HG02571 (cell line): ENCODE measurements at regions not wholly inside any gene's neighbourhood (a gene's known extent, or its start where the extent isn't known, plus 50 kb on each side); places are given as distances from the start of the nearest gene placed in this dataset.

Source experiments
- ATAC-seq: cut with Tn5 transposase; IDR thresholded peaks from one replicate; pipeline ENCODE4 v1.9.1; 2021; ENCODE audit warnings: mild to moderate bottlenecking, moderate library complexity; ENCODE audit not compliant: unreplicated experiment

DNA sequence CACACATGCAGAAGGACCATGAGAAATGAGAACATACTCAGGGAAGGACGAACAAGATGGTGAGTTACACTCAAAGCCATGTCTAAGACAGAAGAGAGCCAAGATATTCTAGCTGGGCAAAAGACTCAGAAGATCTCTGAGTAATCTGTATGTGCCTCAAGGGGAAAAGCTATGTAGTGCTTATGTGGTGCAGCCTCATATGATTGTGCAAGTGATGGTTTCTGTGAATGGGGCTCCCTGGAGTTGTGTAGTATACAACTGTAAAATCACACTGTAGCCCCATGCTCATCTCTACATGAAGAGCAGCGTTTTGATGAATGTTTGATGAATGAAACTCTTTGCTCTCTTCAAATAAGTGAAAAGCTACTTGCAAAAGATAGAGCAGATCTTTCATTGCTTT lies 57.5 kb downstream of the OSR1 start:
- ATAC-seq: no peak

DNA sequence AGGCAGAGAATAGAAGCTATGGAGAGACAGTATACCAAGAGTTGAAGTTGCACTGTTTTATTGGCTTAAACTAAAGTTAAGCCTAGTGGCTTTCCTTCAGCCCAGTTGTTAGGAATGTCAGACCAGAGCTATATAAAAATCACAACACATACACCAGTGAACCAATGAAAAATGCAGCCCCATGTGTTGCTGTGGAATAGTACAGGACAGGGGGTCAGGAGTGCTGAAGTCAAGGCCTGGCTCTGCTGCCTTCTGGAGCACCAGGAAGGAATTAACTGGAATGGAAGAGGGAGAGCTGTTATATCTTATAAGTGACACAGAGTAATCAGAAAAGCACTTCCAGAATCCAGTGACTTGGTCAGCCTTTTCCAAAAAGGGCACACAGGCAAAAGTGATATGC lies 58.9 kb downstream of the OSR1 start:
- ATAC-seq: no peak

DNA sequence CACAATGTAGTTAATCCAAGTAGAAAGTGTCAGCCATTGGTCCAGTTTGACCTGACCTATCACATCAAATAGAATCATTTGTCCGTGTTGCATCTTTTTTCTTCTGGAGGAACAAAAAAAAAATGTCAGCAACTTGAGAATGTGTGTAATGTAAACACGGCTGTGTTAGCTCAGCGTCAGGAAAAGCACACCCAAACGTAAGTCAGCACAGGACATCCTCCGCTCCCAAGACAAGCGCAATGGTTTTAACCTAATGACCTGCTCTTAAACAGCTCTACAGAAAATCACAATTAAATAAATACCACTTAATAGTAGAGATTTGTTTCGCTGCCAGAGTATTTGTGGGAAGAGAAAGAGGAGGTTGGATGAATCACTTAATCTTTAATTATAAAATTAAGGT lies 59.4 kb downstream of the OSR1 start:
- no peak for ATAC-seq

DNA sequence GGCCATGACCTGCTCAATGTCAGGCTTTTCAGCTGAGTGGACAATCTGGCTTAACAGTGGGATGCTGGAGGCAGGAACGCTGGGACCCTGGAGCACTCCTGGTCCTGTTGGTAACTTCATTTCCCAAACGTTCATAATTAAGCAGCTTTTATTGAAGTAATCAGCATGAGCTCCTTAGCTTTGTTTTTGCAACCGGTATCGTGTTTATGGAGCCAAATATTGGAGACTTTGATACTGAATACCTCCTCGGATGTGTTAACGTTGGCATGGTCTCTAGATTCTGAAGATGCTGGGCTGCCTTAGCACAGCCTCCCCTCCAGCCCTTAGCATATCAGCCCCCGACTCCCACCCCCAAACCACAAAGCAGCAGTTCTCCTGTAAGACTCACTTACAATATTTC lies 60.7 kb downstream of the OSR1 start:
- ATAC-seq: no peak

DNA sequence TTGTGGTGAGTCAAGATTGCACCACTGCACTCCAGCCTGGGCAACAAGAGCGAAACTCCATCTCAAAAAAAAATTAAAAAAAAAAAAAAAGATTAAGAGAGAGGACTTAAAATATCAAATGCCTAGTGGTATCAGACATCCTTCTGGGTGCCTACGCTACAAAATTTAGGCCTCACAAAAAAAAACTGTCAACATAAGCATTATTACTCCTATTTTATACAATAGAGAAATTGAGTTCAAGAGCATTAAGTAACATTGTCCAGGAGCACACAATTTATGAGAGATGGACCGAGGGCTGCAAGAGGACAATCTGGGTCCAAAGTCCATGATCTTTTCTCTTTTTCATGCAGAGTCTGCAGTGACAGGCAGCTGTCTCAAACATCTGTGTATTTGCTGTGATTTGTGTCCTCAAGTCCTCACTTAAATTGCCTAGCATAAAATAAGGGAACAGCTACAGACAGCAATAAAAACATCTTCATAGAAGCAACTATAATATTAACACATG lies 62.4 kb downstream of the OSR1 start:
- ATAC-seq: no peak

DNA sequence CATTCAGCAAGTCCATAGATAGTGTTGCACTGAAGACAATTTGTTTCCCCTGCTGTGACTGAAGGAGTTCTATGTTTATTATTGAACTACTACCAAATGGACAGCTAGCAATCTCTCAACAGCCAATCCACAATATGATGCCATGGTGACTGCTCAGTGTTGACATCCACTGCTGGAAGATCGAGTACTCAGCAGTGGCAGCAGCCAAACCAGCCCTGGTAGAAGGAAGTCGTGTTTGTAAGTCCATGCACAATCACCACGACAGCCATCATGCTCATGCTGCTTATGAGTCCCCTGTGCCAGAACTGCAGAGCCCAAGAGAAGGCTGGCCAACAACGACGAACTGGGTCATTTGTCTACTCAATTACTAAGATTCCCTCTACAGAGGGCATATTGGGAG lies 66.4 kb downstream of the OSR1 start:
- ATAC-seq: no peak

DNA sequence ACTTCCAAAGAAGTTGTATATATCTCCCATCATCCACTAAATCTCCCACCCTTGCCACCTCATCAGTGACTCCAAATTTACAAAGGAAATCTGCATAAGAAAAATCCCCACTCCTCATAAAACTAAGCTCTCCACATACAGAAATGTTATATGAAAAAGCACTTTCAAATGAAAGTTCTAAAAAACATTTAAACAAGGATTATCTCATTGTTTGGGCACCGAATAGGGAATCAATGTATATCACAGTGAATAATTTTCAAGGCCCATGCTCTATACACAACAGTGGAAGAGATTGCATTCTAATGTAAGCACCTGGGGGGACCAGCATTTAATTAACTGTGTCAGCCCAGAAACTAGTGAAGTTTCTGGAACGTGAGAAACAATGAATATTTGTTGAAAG lies 70.1 kb downstream of the OSR1 start:
- no peak for ATAC-seq

DNA sequence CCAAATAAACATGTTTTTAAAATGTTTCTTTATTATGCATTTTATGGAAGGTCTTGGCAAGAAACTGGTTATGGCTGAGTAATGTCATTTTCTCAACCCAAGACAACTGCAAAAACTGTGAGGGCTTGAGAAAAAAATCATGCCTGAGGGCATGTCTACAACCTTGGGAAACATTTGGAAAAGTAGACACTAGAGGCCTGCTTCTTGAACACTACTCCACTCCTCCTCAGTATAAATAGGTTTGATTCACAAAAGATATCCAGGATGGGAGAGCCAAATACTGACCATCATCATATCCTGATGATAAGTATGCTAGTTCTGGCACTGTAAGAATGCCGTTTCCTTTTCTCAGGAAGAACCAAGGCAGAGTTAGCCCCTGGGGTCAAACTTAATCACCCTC lies 71.1 kb downstream of the OSR1 start:
- ATAC-seq: no peak

DNA sequence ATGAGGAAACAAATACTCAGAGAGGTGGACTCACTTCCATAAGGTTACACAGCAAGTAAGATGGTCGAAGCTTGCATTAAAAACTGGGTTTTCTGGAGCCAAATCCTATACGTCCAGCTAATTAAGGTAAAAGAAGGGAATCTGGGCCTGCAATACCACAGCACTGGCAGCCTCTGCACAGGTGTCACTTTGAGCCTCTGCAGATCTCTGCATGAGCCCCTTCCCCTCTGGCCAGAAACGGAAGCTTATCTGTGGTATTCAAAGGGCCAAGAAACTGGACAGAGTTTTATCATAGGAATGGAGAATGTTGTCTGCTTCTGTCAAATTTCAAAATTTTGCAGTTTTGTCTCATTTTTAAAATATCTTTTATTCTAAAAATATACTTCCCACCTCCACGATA lies 76.1 kb downstream of the OSR1 start:
- ATAC-seq: no peak

DNA sequence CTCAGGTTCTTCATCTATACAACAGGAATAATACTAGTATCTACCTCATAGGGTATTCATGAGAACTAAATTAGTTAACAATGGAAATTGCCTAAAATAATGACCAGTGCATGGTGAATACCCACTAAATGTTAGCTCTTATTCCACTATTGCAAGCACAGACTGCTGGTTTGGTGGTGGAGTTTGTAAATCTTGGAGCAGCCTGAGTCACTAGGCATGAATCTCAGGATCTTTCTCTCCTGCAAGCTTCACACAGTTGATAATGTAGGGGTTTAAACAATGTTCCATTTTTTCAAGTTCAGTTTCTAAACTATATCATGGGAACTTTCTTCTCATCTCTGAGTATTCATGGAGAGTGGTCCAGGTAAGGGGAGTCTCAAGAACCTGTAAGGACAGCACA lies 84.0 kb downstream of the OSR1 start:
- ATAC-seq: no peak

DNA sequence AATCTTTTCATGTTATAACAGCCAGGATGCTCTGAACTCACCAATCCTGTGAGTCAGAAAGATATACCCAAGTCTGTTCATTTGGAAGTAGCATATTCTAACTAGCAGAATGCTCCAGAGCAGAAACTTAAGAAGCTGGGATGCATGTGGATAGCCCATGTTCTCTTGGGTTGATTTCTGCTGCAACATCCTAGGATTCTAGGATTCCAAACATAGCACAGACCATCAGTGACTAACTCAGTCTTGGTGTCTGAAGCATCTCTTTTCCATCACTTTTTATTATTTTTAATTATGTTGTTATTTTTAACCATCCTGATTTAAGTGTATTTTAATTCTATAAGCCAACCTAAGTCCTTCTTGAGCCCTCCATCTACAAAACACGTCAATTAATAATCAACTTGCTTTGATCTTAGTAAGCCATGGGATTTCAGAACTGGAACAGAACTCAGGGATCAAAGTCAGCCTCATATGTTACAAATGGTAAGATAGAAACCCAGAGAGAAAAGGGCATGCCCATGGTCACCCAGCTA lies 85.4 kb downstream of the OSR1 start:
- ATAC-seq: no peak

DNA sequence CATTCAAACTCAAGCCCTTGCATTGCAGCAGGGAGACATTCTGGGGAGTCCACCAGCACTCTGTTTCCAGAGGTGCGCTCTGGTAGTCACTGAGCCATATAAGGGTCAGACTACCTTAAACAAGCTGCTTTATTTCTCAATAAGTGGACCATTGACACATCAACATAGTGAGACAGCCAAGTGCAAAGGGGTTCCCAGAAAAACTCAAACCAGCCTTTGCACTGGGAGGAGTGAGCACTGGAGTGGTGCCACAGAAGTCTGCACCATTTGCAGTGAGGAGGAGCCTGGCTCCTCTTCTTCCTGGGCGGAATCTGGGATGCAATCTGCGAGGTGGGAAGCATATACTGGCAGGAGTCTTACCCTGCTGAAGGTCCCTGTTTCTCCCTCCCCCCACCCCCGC lies 86.4 kb downstream of the OSR1 start:
- ATAC-seq: no peak

DNA sequence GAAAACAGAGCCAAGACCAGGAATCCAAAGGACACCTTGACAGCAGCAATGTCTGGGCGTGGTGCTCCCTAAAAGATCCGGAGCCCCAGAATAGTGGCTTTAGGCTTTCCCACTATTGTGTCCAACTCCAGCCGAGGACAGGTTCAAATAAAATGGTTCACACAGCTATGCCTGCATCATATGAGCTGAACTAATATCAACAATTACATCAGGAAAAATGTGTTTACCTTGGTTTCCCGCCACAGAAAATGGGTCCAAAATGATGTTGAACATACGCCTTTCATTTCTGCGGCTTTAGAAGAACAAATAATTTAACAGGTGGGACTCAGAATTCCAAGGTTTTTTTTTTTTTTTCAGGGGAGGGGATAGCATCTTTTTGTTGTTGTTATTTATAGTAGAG lies 93.6 kb downstream of the OSR1 start:
- no peak for ATAC-seq

DNA sequence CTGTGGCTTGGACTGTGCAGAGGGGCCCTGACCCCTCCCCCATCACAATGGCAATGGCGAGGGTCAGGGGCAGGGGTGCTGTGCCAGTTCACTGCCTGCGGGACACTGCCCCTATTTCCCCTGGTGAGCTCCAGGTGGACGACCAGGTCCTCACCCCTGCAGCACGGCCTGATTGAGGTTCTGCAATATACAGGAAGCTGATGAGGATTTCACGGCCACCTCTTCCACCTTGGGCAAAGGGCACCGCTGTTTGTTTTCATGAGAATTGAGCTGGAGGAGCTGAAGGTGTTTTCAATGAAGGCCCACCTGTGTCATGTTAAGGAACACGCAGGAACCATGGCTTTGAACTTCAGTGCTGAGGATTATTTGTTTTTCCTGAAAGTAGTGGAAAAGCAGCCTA lies 96.3 kb downstream of the OSR1 start:
- ATAC-seq: no peak

DNA sequence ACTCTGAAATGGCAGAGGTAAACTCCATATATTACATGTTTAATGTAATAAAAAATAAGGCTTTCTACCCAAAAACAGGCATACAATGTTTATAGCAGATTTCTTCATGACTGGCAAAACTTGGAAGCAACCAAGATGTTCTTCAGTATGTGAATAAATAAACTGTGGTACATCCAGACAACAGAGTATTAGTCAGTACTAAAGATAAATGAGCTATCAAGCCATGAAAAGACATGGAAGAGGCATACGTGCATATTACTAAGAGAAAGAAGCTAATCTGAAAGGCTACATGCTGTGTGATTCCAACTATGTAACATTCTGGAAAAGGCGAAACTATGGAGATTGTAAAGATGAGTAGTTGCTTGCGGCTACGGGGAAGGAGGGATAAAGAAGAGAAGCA lies 97.4 kb downstream of the OSR1 start:
- ATAC-seq: no peak

DNA sequence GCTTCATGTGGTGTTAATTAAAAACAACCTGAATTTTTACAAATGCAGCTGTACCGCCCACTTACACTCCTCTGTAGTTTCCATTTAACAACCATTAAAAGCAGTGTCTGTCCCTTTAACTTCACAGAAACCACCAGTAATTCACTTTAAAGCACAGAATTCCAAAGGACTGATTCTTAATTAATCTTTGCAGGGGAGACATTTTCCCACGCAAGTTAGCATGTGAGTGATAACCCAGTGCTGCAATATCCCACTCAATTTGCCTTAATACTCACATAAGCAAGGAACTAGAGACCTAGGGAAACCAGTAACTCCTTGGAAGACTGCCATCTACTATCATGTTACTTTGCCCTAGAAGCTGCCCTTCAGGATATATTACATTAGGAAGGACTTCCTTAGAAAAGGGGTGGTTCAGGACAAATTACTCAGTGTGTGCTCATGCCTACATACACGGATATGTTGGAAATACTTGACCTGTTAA lies 102.3 kb downstream of the OSR1 start:
- no peak for ATAC-seq

DNA sequence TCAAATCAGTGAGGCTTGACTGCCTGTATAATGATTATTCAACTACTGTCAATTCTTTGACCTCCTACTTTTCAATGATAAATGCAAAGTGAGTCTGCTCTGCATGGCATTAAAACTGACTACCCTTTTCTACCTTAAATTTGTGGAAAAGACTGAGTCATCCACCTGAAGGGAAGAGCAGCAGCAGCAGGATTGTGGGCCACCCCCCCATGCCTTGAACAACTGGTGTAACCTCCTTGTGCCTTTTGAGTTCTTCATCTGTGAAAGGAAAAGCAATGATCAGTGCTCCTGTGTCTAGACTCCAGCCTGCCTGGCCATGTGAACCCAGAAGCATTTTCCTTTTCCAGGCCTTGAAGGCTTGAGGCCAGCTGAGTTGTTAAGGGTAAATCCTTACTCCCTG lies 102.9 kb downstream of the OSR1 start:
- no peak for ATAC-seq

DNA sequence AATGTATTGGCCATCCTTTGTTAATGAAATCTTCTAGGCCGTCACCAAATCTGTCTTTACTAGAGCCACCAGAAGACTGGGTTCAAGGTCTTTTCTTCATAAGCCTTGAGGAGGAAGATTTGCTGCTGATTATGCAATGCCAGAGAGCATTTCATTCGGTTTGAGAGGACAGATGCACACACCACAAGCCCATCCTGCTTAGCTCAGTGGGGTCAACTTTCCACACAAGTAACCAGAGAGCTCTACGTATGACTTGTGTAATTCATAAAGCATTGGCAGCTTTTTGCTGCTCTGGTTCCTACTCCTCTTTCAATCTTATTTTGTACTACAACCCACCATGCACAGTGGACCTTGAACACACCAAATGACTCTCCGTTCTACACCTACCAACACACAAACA lies 106.9 kb downstream of the OSR1 start:
- no peak for ATAC-seq

DNA sequence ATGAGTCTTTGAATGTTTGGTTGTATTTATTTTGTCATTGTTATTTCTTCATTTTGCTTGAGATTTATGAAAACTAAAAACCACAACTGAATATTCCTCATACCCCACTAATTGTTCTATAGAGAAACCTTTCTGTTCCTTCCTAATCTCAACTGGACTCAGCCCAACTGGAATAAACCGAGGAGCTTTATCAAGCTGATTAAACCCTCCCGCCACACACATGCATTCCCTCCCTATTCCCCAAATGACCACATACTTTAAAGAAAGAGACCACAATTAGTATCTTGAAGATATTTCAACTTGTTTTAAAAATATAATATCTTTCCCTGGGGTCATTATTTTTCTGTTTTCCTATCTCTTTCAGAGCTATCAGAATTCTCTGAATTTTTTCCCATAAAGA lies 107.5 kb downstream of the OSR1 start:
- ATAC-seq: no peak

DNA sequence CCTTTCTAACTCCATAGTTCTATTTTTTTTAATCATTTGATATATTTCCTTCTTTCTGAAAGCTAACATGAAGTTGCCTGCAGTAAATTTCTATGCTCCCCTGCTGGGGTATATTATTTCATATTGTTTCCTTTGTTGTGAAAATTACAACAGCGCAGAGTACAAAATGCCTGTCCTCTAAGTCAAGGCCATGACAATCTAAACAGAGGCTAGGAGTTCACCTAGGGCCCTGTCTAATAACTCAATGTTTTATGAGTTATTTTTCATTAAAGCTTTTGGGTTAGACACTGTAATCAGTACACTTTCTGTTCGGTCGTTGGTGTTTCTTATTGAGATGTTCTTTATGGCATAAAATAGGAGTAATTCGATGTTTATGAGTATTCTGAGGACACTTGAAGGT lies 111.2 kb downstream of the OSR1 start:
- ATAC-seq: no peak

DNA sequence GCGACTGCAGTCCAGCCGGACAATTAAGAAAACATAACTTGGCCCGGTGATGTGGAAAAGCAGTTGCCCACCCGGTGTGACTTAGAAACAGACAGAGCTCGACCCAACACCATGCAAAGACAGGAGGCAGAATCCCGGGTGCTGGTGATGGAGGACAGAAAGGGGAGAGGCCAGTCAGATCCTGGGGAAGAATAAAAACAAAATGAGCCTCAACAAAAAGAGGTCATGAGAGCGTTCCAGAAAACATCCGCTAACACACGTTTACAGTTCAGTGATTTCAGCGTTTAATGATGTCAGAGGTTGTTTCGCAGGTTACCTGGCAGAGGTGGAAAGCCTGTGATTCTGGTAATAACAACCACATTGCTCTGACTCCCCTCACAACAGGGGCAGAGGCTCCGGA lies 111.9 kb downstream of the OSR1 start:
- no peak for ATAC-seq

DNA sequence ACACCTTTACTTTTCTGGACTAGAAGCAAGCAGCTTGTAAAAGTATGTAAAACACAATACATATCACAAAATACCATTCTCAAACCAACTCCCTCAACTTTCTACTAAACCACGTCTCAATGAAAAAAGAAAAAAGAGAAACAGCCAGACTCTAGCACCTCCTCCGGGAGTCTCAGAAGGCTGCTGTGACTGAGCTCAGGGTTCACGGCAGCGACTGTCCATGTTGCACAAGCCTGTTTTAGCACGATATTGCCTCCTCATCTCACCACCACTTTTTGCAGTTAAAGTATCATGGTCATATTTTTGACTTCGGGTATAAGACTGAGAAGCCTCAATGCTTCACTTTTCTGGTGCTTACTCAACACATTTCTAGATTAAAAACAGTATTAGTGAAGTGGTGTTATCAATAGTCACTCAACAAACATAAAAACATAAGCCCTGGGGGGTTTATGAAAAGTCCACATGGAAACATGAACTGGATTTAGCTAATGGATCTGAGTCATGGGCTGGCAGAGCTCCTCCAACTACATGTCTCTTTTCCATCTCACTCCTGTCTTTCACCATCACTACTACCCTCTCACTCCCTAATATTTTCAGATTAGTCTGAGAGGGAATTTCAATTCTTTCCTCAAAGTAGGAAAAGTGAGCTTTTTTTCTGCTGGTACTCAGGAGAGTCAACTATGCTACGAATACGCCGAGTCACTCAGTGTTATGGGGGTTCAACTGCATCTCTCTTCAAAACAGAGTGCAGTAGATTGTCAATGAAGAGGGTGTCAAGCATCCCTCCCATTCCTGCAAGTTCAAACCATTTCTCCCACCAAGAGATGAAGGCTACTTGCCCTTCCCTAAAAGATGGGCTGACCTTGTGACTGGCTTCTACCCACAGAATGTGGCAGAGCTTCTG lies 113.7 kb downstream of the OSR1 start:
- ATAC-seq: no peak
